CD4-positive, CD25-positive, alpha-beta regulatory T cell (primary cell): ENCODE measurements at regions not wholly inside any gene's neighbourhood (a gene's known extent, or its start where the extent isn't known, plus 50 kb on each side); places are given as distances from the start of the nearest gene placed in this dataset.

Experiments used
- ATAC-seq, 2 donors: fragments of 150-1000 bp; cut with Tn5 transposase; one replicate each; pipeline ENCODE4 v1.10.0; 2021; ENCODE audit warnings: low read depth in 2 of 2, moderate number of reproducible peaks in 2 of 2, moderate library complexity in 1 of 2
- DNase-seq, 3 donors: peaks; one replicate each; pipeline versions ENCODE4 v3.0.0 to v3.0.0-alpha.2; 2012 to 2022; ENCODE audit warnings: mixed read lengths in 1 of 3
- H3K27ac ChIP-seq: one replicate; pipeline ENCODE4 v1.7.0; 2013; ENCODE audit warnings: mild to moderate bottlenecking, low read length; ENCODE audit not compliant: insufficient read depth, poor library complexity, severe bottlenecking
- H3K27me3 ChIP-seq: one replicate; pipeline ENCODE4 v1.7.0; 2013; ENCODE audit warnings: low read length; ENCODE audit not compliant: control insufficient read depth, insufficient read depth
- H3K36me3 ChIP-seq: one replicate; pipeline ENCODE4 v1.7.0; 2013; ENCODE audit warnings: mild to moderate bottlenecking, low read length, moderate library complexity; ENCODE audit not compliant: control insufficient read depth, insufficient read depth
- H3K4me1 ChIP-seq: 2 replicates; pipeline ENCODE4 v1.7.0; 2013; ENCODE audit warnings: mild to moderate bottlenecking, low read length; ENCODE audit not compliant: insufficient read depth, control insufficient read depth, poor library complexity, severe bottlenecking
- H3K4me3 ChIP-seq: one replicate; pipeline ENCODE4 v1.7.0; 2013; ENCODE audit warnings: low read depth, mild to moderate bottlenecking, low read length, moderate library complexity
- H3K9me3 ChIP-seq, 2 experiments: 1 replicate in 1 of 2; 2 replicates in 1 of 2; pipeline ENCODE4 v1.7.0; 2013; ENCODE audit warnings: low read length in 2 of 2, mild to moderate bottlenecking in 1 of 2, moderate library complexity in 1 of 2; ENCODE audit not compliant: control insufficient read depth in 2 of 2
- H3K27ac Mint-ChIP-seq, 3 donors: one replicate each; pipeline ENCODE4 v1.8.0; 2020 to 2022; ENCODE audit warnings: mild to moderate bottlenecking in 3 of 3, mixed read lengths in 3 of 3, moderate library complexity in 2 of 3
- H3K27me3 Mint-ChIP-seq: one replicate; pipeline ENCODE4 v1.8.0; 2022; ENCODE audit warnings: mild to moderate bottlenecking, mixed read lengths
- H3K36me3 Mint-ChIP-seq: one replicate; pipeline ENCODE4 v1.8.0; 2020; ENCODE audit warnings: mixed read lengths
- H3K4me1 Mint-ChIP-seq, 4 donors: one replicate each; pipeline ENCODE4 v1.8.0; 2020 to 2022; ENCODE audit warnings: mixed read lengths in 4 of 4, mild to moderate bottlenecking in 1 of 4
- H3K4me3 Mint-ChIP-seq, 4 donors: one replicate each; pipeline ENCODE4 v1.8.0; 2020 to 2022; ENCODE audit warnings: mild to moderate bottlenecking in 4 of 4, mixed read lengths in 4 of 4, moderate library complexity in 3 of 4
- H3K9me3 Mint-ChIP-seq, 7 donors: one replicate each; pipeline ENCODE4 v1.8.0; 2020 to 2022; ENCODE audit warnings: mixed read lengths in 7 of 7, mild to moderate bottlenecking in 3 of 7, moderate library complexity in 2 of 7

- Histone ChIP-seq H3K27me3 (no peaks in the 10 kb centered on the region), H3K36me3 (no peaks in the 10 kb centered on the region), H3K4me1 (no peaks in the 10 kb centered on the region), H3K9me3 (no peaks in the 10 kb centered on the region), H3K4me3 (no peak overlapping the region), H3K27ac (no peak overlapping the region)
- ATAC-seq (no peak), DNase-seq (no peak)
- no peak overlapping the region for H3K4me3 Mint-ChIP-seq
- no peaks in the 10 kb centered on the region for H3K9me3 Mint-ChIP-seq
- peaks cover 6% of the 10 kb centered on the region for H3K27me3 Mint-ChIP-seq
- H3K4me1 Mint-ChIP-seq, result no peaks in the 10 kb centered on the region
- no peak overlapping the region for H3K27ac Mint-ChIP-seq
- H3K36me3 Mint-ChIP-seq, result no peaks in the 10 kb centered on the region
Measured at GRCh38 chr9:38216572-38216971, 147.5 kb upstream of the SHB start.

DNA sequence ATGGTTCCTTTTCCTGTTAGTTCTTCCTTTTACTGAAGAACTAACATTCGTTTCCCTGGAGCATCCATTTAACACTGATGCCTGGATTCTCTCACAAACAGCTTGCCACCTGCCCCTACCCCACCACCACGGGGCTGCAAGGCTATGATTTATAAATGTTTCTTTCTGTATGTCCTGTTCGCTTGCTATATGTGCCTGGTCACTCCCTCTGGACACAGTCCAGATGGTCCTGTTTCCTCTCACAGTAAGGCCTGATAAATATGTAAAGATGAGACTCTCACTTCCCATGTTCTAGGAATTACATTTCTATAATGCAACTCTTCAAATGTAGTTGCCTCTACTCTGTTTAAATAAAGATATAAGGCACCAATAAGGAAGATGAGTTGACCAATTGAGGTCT lies 146.4 kb upstream of the SHB start:
- ATAC-seq (no peak), DNase-seq (no peak)
- Mint-ChIP-seq H3K36me3 (no peaks in the 10 kb centered on the region), H3K4me1 (no peaks in the 10 kb centered on the region), H3K27ac (no peak overlapping the region), H3K27me3 (peaks cover 4% of the 10 kb centered on the region), H3K9me3 (no peaks in the 10 kb centered on the region), H3K4me3 (no peak overlapping the region)
- Histone ChIP-seq H3K27me3 (no peaks in the 10 kb centered on the region), H3K9me3 (no peaks in the 10 kb centered on the region), H3K4me3 (no peak overlapping the region), H3K4me1 (no peaks in the 10 kb centered on the region), H3K36me3 (no peaks in the 10 kb centered on the region), H3K27ac (no peak overlapping the region)

- Histone ChIP-seq H3K4me1 (no peaks in the 10 kb centered on the region), H3K27ac (no peak overlapping the region), H3K36me3 (no peaks in the 10 kb centered on the region), H3K4me3 (no peak overlapping the region), H3K27me3 (no peaks in the 10 kb centered on the region), H3K9me3 (no peaks in the 10 kb centered on the region)
- ATAC-seq (no peak), DNase-seq (no peak)
- Mint-ChIP-seq H3K27me3 (no peaks in the 10 kb centered on the region), H3K9me3 (no peaks in the 10 kb centered on the region), H3K27ac (no peak overlapping the region), H3K4me1 (no peaks in the 10 kb centered on the region), H3K36me3 (no peaks in the 10 kb centered on the region), H3K4me3 (no peak overlapping the region)
Measured at GRCh38 chr9:38214432-38214831, 145.4 kb upstream of the SHB start.

DNA sequence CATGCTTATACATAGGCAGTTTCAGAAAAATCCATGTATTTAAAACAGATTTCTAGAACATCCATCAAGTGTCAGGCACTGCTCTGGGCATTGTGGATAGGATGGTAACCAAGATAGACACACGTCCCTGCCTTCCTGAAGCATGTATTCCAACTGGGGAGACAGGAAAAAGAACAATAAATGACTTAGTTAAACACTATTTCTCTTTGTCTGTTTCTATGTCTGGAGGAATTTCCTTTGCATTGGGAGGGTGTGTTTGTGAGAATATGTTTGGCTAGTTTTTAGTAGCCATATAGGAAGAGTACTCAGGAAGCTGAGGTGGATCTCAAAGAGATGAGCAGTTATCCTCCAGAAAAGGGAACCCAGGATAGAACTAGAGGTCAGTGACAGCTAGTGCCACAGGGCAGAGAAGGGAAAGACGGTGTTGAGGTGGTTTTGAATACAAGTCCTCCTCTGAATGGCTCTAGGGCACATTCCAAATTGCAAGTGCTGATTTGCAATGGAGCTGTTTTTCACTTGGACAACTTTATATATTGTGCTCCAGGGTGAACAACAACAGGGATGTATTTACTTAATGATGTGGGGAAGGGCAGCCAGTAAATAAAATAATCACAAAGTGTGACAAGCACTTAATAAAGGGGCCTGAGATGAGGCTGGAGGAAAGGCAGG lies 144.7 kb upstream of the SHB start:
- DNase-seq, result no peak
- Histone ChIP-seq H3K4me1 (no peaks in the 10 kb centered on the region), H3K9me3 (no peaks in the 10 kb centered on the region), H3K4me3 (no peak overlapping the region), H3K27me3 (no peaks in the 10 kb centered on the region), H3K27ac (no peak overlapping the region), H3K36me3 (no peaks in the 10 kb centered on the region)
- Mint-ChIP-seq H3K9me3 (peaks cover 0 to 2% (median 0%) of the 10 kb centered on the region in 7 donors), H3K4me3 (no peak overlapping the region), H3K27ac (peak overlapping the region in 1 of 3 donors; percentile 53), H3K27me3 (peaks cover under 1% of the 10 kb centered on the region), H3K36me3 (no peaks in the 10 kb centered on the region), H3K4me1 (no peaks in the 10 kb centered on the region)
- ATAC-seq, result no peak

GRCh38 chr9:38212016-38212415 lies 143.0 kb upstream of the SHB start:
- Histone ChIP-seq H3K4me3 (no peak overlapping the region), H3K4me1 (no peaks in the 10 kb centered on the region), H3K27ac (no peak overlapping the region), H3K27me3 (no peaks in the 10 kb centered on the region), H3K9me3 (no peaks in the 10 kb centered on the region), H3K36me3 (no peaks in the 10 kb centered on the region)
- no peak for DNase-seq
- H3K27ac Mint-ChIP-seq, result no peak overlapping the region
- no peaks in the 10 kb centered on the region for H3K36me3 Mint-ChIP-seq
- no peak for ATAC-seq
- peaks cover 0 to 2% (median 0%) of the 10 kb centered on the region in 7 donors for H3K9me3 Mint-ChIP-seq
- H3K4me3 Mint-ChIP-seq, result no peak overlapping the region
- H3K4me1 Mint-ChIP-seq, result no peaks in the 10 kb centered on the region
- H3K27me3 Mint-ChIP-seq, result peaks cover 5% of the 10 kb centered on the region

GRCh38 chr9:38211002-38211401 lies 142.0 kb upstream of the SHB start:
- H3K27me3 Mint-ChIP-seq, result peaks cover 5% of the 10 kb centered on the region
- DNase-seq, result no peak
- Histone ChIP-seq H3K9me3 (no peaks in the 10 kb centered on the region), H3K4me3 (no peak overlapping the region), H3K27me3 (no peaks in the 10 kb centered on the region), H3K27ac (no peak overlapping the region), H3K36me3 (no peaks in the 10 kb centered on the region), H3K4me1 (no peaks in the 10 kb centered on the region)
- H3K4me3 Mint-ChIP-seq, result no peak overlapping the region
- no peak for ATAC-seq
- H3K4me1 Mint-ChIP-seq, result no peaks in the 10 kb centered on the region
- peaks cover 0 to 2% (median 0%) of the 10 kb centered on the region in 7 donors for H3K9me3 Mint-ChIP-seq
- no peaks in the 10 kb centered on the region for H3K36me3 Mint-ChIP-seq
- no peak overlapping the region for H3K27ac Mint-ChIP-seq

DNA sequence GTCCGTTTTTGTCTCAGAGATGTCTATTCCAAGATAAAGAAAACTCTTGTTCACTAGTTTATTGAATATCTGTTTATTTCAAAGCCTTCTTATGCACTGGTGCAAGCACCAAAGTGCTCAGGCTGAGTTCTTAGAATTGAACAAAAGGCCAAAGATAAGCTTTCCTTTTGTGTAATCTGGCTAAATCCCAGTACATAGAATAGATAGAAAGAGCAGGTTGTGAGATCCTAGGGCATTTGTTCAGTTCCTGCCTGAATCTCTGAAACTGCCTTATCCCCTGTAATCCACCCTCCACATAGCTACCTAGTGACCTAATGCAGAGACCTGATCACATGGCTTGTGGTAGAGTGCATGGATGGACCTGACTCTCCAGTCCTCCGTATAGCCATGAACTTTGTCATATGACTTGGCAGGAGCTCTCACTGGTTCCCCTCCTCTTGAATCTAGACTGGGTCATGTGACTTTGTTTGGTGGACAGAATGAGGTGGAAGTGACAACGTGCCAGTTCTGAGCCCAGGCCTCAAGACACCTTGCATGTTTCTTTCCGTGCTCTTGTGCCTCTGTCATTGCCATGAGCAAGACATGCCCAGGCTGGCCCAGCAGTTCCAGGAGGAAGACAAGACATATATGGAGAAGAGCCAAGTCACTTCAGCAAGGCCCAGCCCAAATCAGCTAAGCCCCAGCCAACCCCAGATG lies 139.3 kb upstream of the SHB start:
- H3K27me3 Mint-ChIP-seq, result peaks cover 5% of the 10 kb centered on the region
- H3K27ac Mint-ChIP-seq, result no peak overlapping the region
- Histone ChIP-seq H3K27ac (no peak overlapping the region), H3K9me3 (no peaks in the 10 kb centered on the region), H3K4me1 (no peaks in the 10 kb centered on the region), H3K36me3 (no peaks in the 10 kb centered on the region), H3K27me3 (no peaks in the 10 kb centered on the region), H3K4me3 (no peak overlapping the region)
- H3K4me1 Mint-ChIP-seq, result no peaks in the 10 kb centered on the region
- H3K36me3 Mint-ChIP-seq, result no peaks in the 10 kb centered on the region
- H3K9me3 Mint-ChIP-seq, result peaks cover 0 to 2% (median 0%) of the 10 kb centered on the region in 7 donors
- DNase-seq, result no peak
- no peak for ATAC-seq
- H3K4me3 Mint-ChIP-seq, result no peak overlapping the region

GRCh38 chr9:38207247-38207778 lies 138.3 kb upstream of the SHB start:
- H3K4me3 ChIP-seq, result no peak overlapping the region
- no peak for ATAC-seq
- Mint-ChIP-seq H3K36me3 (no peaks in the 10 kb centered on the region), H3K4me3 (no peak overlapping the region), H3K27ac (no peak overlapping the region), H3K9me3 (peaks cover 0 to 2% (median 0%) of the 10 kb centered on the region in 7 donors), H3K27me3 (peaks cover 5% of the 10 kb centered on the region), H3K4me1 (no peaks in the 10 kb centered on the region)
- H3K4me1 ChIP-seq, result no peaks in the 10 kb centered on the region
- no peaks in the 10 kb centered on the region for H3K36me3 ChIP-seq
- no peak for DNase-seq
- no peaks in the 10 kb centered on the region for H3K9me3 ChIP-seq
- H3K27ac ChIP-seq, result no peak overlapping the region
- no peaks in the 10 kb centered on the region for H3K27me3 ChIP-seq
